Spinal cord (tissue), 9 donors: ENCODE measurements at regions not wholly inside any gene's neighbourhood (a gene's known extent, or its start where the extent isn't known, plus 50 kb on each side); places are given as distances from the start of the nearest gene placed in this dataset.

ENCODE experiments used
- DNase-seq, 6 donors: peaks; one replicate each; pipeline versions ENCODE4 v3.0.0 to v3.0.0-alpha.2; 2013 to 2015; ENCODE audit warnings: low spot score in 6 of 6, low read depth in 4 of 6
- H3K27ac ChIP-seq: one replicate; pipeline ENCODE4 v1.5.1; 2013; ENCODE audit warnings: low read depth, low read length, control low read depth
- H3K27me3 ChIP-seq: one replicate; pipeline ENCODE4 v1.6.1; 2013; ENCODE audit warnings: low read length; ENCODE audit not compliant: control insufficient read depth, insufficient read depth
- H3K36me3 ChIP-seq: one replicate; pipeline ENCODE4 v1.6.1; 2013; ENCODE audit warnings: low read length; ENCODE audit not compliant: control insufficient read depth, insufficient read depth
- H3K4me1 ChIP-seq: one replicate; pipeline ENCODE4 v1.6.1; 2013; ENCODE audit warnings: low read length; ENCODE audit not compliant: control insufficient read depth, insufficient read depth
- H3K4me3 ChIP-seq: one replicate; pipeline ENCODE4 v1.5.1; 2013; ENCODE audit warnings: low read depth, low read length, control low read depth
- H3K9me3 ChIP-seq: one replicate; pipeline ENCODE4 v1.6.1; 2013; ENCODE audit warnings: low read length; ENCODE audit not compliant: control insufficient read depth, insufficient read depth
- WGBS: methylation state at CpG from one replicate; pipeline ENCODE4 v1.1.5; 2013; ENCODE audit warnings: missing lambda C conversion rate; ENCODE audit not compliant: insufficient coverage; 5-methylcytosine and 5-hydroxymethylcytosine counted together
- donor health status: healthy.

DNA sequence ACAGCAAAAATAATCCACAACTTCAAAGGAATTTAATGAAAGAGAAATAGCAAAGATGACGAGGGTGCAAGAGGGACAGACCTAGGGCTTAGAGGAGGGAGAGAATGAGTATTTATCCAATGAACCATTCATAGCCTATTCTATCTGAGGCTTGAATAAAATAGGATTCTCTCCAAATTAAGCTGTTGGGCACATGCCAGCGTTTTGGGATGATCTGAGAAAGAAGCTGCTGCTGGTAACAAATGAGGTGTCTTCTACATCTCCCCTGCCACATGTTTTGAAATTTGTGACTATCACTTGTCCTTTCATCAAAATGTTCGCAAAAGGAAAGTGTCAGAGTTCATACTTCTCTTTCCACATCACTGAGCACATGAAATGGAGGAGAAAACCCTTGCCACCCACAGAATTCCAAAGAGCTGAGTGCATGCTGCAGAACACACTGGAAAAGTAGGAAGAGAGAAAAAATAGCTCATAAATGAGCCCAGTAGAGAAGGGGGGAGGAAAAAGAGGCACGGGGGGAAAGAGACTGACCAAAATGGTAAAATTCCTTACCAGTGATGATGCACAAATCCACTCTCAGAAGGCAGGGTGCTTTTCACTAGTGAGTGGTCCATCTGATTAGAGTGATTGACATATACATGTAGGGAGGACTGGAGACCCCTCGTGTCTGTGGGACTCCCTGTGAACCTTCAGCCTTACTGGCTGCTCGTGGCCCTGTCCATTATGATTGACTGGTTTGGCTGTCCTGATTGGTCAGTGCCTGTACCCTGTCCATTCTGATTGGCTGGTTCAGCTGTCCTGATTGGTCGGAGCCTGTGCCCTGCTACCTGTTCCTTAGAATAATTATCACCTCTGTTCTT, 180.5 kb downstream of the OGFRL1 start:
- Histone ChIP-seq H3K27me3 (no peaks in the 10 kb centered on the region), H3K4me1 (no peaks in the 10 kb centered on the region), H3K36me3 (no peaks in the 10 kb centered on the region), H3K27ac (peak overlapping the region; percentile 68), H3K9me3 (no peaks in the 10 kb centered on the region), H3K4me3 (no peak overlapping the region)
- WGBS: 80% methylated on average over 4 of the region's 7 CpGs
- peak in 2 of 6 donors; percentile 19 to 28 for DNase-seq

DNA sequence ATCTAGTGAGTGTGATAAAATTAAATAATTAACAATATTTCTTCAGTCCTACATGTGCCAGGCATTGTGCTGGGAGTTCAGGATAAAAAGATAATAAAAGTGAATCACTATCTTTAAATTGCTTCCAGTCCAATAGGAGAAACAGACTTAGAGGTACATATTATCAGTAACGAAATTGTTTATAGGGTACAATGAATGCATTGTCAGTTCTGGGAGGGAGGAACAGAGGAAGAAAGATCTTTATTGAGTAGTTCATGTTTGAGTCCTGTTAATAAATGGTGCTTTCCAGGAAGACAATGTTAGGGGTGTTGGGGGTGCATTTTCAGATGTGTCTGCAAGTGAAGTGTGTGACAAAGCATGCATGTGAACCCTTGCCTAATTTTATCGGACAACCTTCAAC, 183.1 kb downstream of the OGFRL1 start:
- H3K27me3 ChIP-seq: no peaks in the 10 kb centered on the region
- DNase-seq: no peak
- no peak overlapping the region for H3K4me3 ChIP-seq
- no peaks in the 10 kb centered on the region for H3K36me3 ChIP-seq
- no peaks in the 10 kb centered on the region for H3K4me1 ChIP-seq
- H3K9me3 ChIP-seq: no peaks in the 10 kb centered on the region
- WGBS: no CpG with 5 or more reads among the region's 2 CpGs
- no peak overlapping the region for H3K27ac ChIP-seq

DNA sequence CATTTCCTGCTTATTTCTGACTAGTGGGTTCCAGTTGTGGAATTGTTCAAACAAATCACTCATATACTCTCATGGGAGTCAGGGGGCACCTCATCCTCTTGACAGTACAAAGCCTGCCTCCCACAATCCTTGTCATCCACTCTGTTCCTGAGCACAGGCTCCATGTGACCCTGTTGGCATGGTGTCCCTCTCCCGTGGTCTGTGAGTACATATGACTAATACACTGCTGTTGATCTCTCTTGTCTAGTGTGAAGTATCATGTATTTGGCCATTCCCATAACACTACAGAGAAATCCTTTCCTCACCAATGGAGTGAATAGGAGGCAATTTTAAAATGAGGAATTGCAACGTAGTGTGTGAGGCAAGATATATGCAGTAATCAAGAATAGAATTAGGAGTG, 185.3 kb downstream of the OGFRL1 start:
- H3K36me3 ChIP-seq: no peaks in the 10 kb centered on the region
- H3K4me3 ChIP-seq: no peak overlapping the region
- no peaks in the 10 kb centered on the region for H3K4me1 ChIP-seq
- no peak for DNase-seq
- H3K27me3 ChIP-seq: no peaks in the 10 kb centered on the region
- no CpG with 5 or more reads among the region's 2 CpGs for WGBS
- no peak overlapping the region for H3K27ac ChIP-seq
- no peaks in the 10 kb centered on the region for H3K9me3 ChIP-seq

DNA sequence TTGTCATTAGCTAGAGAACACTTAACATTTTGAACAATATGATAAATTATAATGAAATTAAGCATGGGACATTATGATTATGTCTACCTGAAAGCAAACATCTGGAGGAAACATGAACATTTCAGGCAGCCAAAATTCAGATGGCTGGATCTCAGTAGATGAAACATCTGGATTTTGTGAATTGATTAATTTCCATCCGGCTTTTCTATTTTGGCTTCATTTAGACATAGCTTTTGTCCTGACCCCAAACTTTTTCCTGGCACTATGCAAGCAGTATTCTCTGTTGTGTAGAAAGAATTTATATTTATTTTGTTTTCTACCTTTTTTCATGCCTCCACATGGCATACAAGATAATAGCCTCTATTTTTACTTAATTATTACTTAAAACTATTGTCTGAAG, 186.3 kb downstream of the OGFRL1 start:
- no peaks in the 10 kb centered on the region for H3K36me3 ChIP-seq
- no peak for DNase-seq
- no peak overlapping the region for H3K27ac ChIP-seq
- no peaks in the 10 kb centered on the region for H3K9me3 ChIP-seq
- H3K4me1 ChIP-seq: no peaks in the 10 kb centered on the region
- no peaks in the 10 kb centered on the region for H3K27me3 ChIP-seq
- no peak overlapping the region for H3K4me3 ChIP-seq
- no CpG with 5 or more reads among the region's 1 CpG for WGBS

DNA sequence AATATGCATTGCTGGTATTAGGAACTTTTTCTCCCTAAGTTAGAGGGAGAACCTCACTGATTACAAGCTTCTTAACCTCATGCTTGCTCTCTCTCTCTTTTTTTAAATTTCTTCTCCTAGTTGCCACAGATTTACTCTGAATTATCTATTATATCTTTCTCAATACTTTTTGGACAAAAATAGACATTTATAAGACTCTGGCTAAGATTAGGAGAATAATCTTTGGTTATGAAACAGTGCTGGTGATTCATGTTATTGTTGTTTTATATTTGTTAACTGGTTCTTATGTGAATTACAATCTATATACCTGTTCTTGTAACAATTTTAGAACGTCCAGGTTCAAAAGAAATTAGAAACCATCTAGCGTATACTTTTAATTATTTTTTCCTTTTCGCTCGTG, 187.8 kb downstream of the OGFRL1 start:
- no CpG with 5 or more reads among the region's 4 CpGs for WGBS
- no peaks in the 10 kb centered on the region for H3K27me3 ChIP-seq

DNA sequence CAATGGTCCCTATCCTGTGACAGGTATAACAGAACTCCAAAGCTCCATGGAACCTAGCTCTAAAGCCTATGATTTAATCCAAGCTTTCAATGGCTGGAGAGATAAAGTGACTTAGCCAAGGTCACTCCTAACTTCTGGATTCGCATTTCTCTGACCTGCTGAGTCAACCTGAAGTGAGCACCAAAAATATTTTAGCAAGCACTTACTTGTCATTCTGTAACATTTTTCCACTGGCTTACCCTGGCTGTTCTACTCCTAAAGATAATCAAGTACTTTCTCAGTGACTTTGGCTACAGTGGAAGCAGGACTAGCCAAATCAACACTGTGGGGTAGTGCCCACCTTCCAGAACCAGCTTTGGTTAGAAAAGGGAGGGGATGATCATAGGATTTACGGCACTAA, 188.3 kb downstream of the OGFRL1 start:
- DNase-seq: no peak
- Histone ChIP-seq H3K4me3 (no peak overlapping the region), H3K36me3 (no peaks in the 10 kb centered on the region), H3K4me1 (no peaks in the 10 kb centered on the region), H3K9me3 (no peaks in the 10 kb centered on the region), H3K27ac (no peak overlapping the region), H3K27me3 (no peaks in the 10 kb centered on the region)
- 100% methylated on average over 1 of the region's 2 CpGs for WGBS

More for the DNA sequence above, 187.8 kb downstream of the OGFRL1 start:
- no peak overlapping the region for H3K27ac ChIP-seq
- H3K36me3 ChIP-seq: no peaks in the 10 kb centered on the region
- H3K9me3 ChIP-seq: no peaks in the 10 kb centered on the region
- no peak for DNase-seq
- H3K4me1 ChIP-seq: no peaks in the 10 kb centered on the region
- no peak overlapping the region for H3K4me3 ChIP-seq

DNA sequence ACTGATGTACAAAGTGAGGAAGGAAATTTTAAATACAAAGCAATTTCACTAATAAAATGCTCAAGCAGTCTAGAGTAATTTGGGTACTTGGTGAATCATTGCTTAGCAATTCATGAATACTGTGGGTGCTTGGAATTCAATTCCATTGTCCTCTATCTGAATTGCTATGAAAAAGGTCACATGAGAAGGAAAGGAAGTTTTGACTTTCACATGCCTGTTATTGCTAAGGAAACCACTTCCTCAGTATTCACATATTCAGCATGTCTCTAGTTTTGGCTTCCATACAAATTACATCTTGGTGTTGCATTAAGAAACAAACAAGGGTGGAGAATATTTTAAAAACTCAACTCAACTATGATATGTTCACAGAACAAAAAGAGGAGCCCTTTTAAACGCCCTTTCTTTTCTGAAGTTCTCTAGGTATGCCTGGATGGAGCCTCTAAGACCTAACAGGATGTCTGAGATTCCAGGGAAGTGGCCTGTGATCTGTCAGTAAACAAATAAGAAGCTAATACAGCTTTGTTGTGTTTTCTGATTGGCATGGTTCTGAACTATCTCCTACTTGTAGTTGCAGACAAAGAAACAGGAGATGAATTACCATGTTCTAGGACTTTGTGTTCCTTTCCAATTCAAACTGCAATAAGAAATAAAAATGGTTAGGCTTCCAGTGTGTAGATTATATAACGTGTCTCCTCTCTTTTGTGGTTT, 190.4 kb downstream of the OGFRL1 start:
- Histone ChIP-seq H3K27ac (peak overlapping the region; percentile 61), H3K36me3 (no peaks in the 10 kb centered on the region), H3K4me1 (no peaks in the 10 kb centered on the region), H3K9me3 (no peaks in the 10 kb centered on the region), H3K27me3 (no peaks in the 10 kb centered on the region), H3K4me3 (no peak overlapping the region)
- no CpG with 5 or more reads among the region's 2 CpGs for WGBS
- DNase-seq: peak in 3 of 6 donors; percentile 1 to 40 (median 5)

DNA sequence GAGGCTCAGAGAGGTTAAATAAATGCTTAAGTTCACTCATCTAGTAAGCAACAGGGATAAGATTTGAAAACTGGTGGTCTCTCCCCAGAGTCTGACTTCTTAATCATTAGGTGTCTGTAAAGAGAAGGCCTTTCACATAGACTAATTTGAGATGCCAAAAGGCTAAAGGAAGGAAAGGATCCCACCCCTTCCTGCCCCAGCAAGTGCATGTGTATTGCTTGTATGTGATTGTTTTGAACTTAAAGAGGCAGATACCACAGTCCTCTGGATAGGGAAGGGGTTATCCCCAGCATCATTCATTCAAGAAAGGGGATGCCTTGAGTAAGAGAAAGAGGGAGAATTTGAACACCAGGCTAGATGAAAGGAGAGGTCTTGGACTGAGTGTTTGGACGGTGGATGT, 192.0 kb downstream of the OGFRL1 start:
- peak overlapping the region; percentile 57 for H3K27ac ChIP-seq

DNA sequence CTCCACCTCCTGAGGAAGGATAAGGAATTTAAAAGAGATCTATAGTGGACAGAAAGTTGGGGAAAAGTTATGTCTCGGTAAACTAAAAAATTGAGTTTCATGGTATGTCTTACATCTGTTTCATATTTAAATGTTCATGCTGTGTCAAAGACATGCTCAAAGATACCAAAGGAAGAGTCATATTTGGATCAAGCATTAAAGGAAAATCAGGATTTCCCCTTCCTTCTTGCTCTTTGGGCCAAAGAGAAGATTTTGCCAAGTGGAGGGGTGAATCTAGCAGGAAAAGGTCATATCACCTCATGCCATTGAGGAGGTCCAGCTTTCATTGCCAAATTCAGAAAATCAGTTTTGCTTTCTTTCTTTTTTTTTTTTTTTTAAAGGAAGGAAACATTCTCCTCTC, 192.4 kb downstream of the OGFRL1 start:
- Histone ChIP-seq H3K4me3 (no peak overlapping the region), H3K27me3 (no peaks in the 10 kb centered on the region), H3K36me3 (no peaks in the 10 kb centered on the region), H3K9me3 (no peaks in the 10 kb centered on the region), H3K27ac (peak overlapping the region; percentile 57), H3K4me1 (no peaks in the 10 kb centered on the region)
- no CpG with 5 or more reads among the region's 1 CpG for WGBS
- no peak for DNase-seq

More for the DNA sequence above, 192.0 kb downstream of the OGFRL1 start:
- Histone ChIP-seq H3K36me3 (no peaks in the 10 kb centered on the region), H3K4me1 (no peaks in the 10 kb centered on the region), H3K27me3 (no peaks in the 10 kb centered on the region), H3K9me3 (no peaks in the 10 kb centered on the region), H3K4me3 (no peak overlapping the region)
- WGBS: no CpG with 5 or more reads among the region's 1 CpG
- no peak for DNase-seq

DNA sequence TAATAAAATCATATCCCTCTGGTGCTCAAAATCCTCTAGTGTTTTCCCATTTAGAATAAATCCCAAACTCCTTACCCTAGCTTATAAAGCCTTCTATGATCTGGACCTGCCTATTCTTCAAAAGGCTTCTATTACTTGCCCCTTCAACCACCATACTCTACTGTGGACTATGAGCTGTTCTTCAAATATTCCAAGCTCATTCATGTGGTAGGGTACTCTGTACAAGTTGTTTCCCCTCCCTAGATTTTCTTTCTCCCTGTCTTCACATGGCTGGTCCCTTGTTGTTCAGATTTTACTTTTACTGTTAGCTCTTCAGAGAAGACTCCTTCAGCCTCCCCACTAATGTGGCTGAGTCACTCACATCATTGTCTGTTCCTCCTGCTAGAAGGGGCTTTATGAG, 193.2 kb downstream of the OGFRL1 start:
- no peak for DNase-seq
- no peak overlapping the region for H3K4me3 ChIP-seq
- H3K27me3 ChIP-seq: no peaks in the 10 kb centered on the region
- H3K9me3 ChIP-seq: no peaks in the 10 kb centered on the region
- no peaks in the 10 kb centered on the region for H3K4me1 ChIP-seq
- H3K36me3 ChIP-seq: no peaks in the 10 kb centered on the region
- H3K27ac ChIP-seq: no peak overlapping the region
